ENCODE measurements at regions not wholly inside any gene's neighbourhood (a gene's known extent, or its start where the extent isn't known, plus 50 kb on each side); places are given as distances from the start of the nearest gene placed in this dataset.

DNA sequence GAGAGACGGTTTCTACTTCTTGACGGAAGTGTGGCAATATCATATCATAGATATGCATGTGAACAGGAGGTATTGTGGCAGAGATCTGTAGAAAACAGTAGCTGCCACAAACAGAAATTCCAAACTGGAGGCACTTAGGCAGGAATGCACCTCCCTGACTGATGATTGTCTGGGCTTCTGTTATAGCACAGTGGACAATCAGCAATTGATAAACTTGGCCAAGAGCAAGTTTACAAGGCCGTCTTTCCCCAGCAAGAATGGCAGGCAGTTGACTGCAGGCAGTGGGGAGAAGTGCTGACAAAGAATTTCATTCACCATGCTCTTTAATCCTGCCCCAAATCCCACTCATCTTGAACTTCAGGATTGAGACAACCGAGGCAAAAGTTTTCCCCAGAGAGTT, 114.4 kb upstream of the STOX2 start:
- Mint-ChIP-seq H3K4me3 (no peak overlapping the region), H3K27ac (no peak overlapping the region), H3K27me3 (ENCODE audit: insufficient read depth) (peaks cover 4% of the 10 kb centered on the region), H3K4me1 (ENCODE audit: low read depth) (no peaks in the 10 kb centered on the region), H3K9me3 (peaks cover 15% of the 10 kb centered on the region; the same call in 1 of the 2 replicates), H3K36me3 (ENCODE audit: low read depth) (no peaks in the 10 kb centered on the region)
- TF ChIP-seq, protein P1, sequence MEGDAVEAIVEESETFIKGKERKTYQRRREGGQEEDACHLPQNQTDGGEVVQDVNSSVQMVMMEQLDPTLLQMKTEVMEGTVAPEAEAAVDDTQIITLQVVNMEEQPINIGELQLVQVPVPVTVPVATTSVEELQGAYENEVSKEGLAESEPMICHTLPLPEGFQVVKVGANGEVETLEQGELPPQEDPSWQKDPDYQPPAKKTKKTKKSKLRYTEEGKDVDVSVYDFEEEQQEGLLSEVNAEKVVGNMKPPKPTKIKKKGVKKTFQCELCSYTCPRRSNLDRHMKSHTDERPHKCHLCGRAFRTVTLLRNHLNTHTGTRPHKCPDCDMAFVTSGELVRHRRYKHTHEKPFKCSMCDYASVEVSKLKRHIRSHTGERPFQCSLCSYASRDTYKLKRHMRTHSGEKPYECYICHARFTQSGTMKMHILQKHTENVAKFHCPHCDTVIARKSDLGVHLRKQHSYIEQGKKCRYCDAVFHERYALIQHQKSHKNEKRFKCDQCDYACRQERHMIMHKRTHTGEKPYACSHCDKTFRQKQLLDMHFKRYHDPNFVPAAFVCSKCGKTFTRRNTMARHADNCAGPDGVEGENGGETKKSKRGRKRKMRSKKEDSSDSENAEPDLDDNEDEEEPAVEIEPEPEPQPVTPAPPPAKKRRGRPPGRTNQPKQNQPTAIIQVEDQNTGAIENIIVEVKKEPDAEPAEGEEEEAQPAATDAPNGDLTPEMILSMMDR (IDR thresholded peaks at IDR 0.05) = no peak
- no peak for DNase-seq

DNA sequence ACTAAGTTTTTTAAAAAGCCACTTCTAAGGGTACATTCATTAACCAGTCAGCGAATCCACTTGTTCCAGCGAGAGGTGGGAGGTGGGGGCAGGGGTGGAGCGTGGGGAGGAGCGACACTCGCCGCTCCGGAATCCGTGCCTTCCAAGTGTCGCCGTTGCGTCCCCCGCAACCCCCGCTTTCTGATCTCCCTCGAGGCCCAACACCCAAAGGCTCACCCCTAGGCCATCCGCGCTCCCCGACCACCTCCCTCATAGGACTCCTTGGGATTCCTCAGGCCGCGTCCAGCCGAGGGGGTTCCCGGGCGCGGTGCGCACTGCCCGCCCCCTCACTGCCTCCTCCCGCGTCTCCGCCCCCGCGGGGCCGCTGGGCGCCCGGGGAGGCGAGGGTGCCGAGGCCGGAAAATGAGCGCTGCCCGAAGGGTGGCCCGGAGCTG, 108.1 kb upstream of the STOX2 start:
- Mint-ChIP-seq H3K4me1 (ENCODE audit: low read depth) (no peaks in the 10 kb centered on the region), H3K36me3 (ENCODE audit: low read depth) (no peaks in the 10 kb centered on the region), H3K27me3 (ENCODE audit: insufficient read depth) (peaks cover 31% of the 10 kb centered on the region), H3K9me3 (peaks cover 19% of the 10 kb centered on the region; the same call in 1 of the 2 replicates), H3K27ac (no peak overlapping the region), H3K4me3 (no peak overlapping the region; the same call in 1 of the 2 replicates)
- no peak for DNase-seq
- TF ChIP-seq, protein P1 (IDR thresholded peaks at IDR 0.05) = no peak

DNA sequence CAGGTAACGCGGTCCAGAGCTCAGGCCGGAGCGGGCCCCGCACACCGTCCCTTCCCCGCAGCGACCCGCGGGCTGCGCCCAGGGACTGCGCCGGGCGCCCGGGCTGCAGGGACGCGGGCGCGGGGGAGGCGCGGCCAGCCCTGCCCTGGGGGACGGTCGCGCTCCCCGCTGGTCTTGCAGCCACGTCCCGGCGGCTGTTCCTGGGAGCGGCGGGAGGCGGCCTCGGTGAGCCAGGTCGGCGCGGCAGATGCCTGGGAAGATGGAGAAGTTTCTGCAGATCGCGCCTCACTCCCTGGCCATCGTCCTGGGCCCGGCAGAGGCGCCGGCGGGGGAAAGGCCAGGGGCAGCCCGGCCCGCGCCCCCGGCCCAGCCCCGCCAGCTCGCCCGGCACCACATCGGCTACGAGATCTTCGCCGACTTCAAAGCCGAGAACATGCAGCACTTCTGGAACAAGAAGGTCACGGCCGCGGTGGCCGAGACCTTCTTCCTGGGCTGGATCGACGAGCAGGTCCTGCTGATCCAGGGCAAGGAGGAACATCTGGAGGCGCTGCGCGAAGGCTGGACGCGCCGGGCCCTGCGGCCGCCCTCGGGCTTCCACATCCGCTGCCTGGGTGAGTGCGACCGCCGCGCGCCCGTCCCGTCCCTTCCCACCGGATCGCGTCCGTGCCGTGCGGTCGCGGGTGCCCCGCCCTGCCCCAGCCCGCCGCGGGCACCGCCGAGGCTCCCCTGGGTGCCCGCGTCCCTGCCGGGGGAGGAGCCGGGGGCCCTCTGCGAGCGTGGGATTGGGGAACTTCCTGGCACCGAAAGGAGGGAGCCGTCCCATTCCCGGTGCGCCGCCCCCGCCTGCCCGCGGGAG, 107.4 kb upstream of the STOX2 start:
- Mint-ChIP-seq H3K4me3 (no peak overlapping the region), H3K9me3 (peaks cover 14% of the 10 kb centered on the region; the same call in 1 of the 2 replicates)

DNA sequence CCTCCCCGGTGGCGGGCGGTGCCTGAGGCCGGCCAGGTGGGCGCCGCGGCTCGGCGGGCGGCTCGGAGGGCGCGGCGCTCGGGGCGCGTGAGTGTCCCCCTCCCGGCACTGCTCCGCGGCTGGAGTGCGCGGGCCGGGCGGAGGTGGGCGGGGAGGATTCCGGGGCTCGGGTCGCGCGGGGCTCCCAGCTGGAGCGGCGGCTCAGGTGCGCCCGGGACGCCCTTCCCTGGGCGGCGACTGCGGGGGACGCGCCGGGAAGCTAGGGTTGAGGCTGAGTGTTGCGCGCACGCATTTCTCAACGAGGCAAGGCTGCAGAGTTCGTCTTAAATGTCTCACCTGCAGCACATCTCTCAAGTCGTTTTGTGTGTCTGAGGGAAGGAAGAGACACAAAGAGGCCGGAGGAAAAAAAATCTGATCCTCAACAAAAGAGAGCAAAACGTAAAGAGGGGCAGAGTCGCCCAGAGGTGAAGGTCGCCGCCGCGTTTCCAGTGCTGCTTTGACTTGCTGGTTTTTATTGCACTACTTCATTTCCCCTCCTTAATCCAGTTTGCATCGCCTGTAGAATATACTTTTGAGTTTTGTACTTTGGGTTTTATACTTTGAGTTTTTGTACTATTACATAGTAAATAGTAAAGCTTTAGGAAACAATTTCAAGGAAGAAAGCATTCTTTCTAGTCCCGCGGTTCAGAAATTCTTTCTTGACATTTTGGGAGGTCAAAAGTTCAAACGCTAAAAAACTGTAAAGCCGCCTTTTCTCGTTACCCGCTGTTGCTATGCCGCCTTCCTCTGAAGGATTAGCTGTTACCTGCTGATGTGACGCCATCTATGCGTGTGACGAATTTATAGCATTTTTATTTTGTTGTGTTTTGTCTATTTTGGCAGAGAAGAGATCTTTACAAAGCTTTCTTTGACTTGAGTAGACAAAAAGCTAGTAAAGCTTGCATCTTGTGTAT, 106.5 kb upstream of the STOX2 start:
- Mint-ChIP-seq H3K27ac (no peak overlapping the region), H3K36me3 (ENCODE audit: low read depth) (no peaks in the 10 kb centered on the region), H3K4me3 (no peak overlapping the region), H3K4me1 (ENCODE audit: low read depth) (no peaks in the 10 kb centered on the region), H3K27me3 (ENCODE audit: insufficient read depth) (peaks cover 29% of the 10 kb centered on the region), H3K9me3 (peaks cover 5% of the 10 kb centered on the region; the same call in 1 of the 2 replicates)
- TF ChIP-seq, protein P1 (IDR thresholded peaks at IDR 0.05) = no peak
- no peak for DNase-seq

More for the DNA sequence above, 107.4 kb upstream of the STOX2 start:
- no peaks in the 10 kb centered on the region for H3K4me1 Mint-ChIP-seq (ENCODE audit: low read depth)
- no peaks in the 10 kb centered on the region for H3K36me3 Mint-ChIP-seq (ENCODE audit: low read depth)
- no peak for DNase-seq
- H3K27ac Mint-ChIP-seq = no peak overlapping the region
- H3K27me3 Mint-ChIP-seq (ENCODE audit: insufficient read depth) = peaks cover 31% of the 10 kb centered on the region
- TF ChIP-seq, protein P1 (IDR thresholded peaks at IDR 0.05) = no peak

DNA sequence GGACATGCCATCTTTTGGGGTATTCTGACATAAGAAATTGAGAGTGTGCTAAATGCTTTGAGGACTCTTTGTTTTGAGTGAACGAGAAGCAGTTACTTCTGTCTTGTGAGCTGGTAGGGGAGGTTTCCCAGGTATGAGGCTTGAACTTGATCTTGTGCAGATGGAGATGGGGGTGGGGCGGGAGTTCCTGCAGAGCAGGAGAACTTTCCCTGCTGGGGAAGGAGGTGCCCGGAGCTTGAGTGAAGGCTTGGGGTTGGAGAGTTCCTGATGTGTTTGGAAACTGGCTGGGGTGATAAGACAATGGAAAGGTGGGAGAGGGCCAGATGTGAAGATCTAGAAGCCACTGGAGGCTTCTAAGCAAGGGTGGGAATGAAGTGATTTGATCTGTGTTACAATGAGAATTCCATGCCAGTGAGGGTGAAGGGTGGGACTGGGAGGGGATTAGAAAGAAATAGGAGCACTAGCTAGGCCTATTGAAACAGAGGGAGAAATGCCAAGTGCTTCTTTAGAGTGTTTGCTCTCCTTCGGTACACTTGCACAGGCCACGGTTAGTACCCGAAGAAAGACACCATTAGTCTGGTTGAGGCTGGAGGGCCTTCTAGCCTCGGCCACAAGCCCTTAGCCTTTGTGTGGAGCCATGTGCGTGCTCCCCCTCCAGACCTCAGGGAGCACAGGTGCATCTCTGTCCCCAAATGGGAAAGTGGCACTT, 103.5 kb upstream of the STOX2 start:
- Mint-ChIP-seq H3K36me3 (ENCODE audit: low read depth) (no peaks in the 10 kb centered on the region), H3K27me3 (ENCODE audit: insufficient read depth) (peaks cover 32% of the 10 kb centered on the region), H3K9me3 (peaks cover 4% of the 10 kb centered on the region; the same call in 1 of the 2 replicates), H3K27ac (no peak overlapping the region), H3K4me3 (no peak overlapping the region), H3K4me1 (ENCODE audit: low read depth) (no peaks in the 10 kb centered on the region)
- no peak for DNase-seq
- TF ChIP-seq, protein P1 (IDR thresholded peaks at IDR 0.05) = no peak

All from HFFc6 (cell line).